ENCODE measurements at regions not wholly inside any gene's neighbourhood (a gene's known extent, or its start where the extent isn't known, plus 50 kb on each side); places are given as distances from the start of the nearest gene placed in this dataset.
"Not testable (repeated sequence)": the region's sequence is repeated elsewhere in the genome, so short reads cannot be mapped to it uniquely, and the experiment has no call there.

- no peak for DNase-seq
Observed at GRCh38 chr3:21237638-21238037, 513.4 kb downstream of the ZNF385D start.

- no peak for DNase-seq
Observed at GRCh38 chr3:21235491-21235890, 515.5 kb downstream of the ZNF385D start.

- DNase-seq: no peak
Observed at GRCh38 chr3:21234933-21235332, 516.1 kb downstream of the ZNF385D start.

GRCh38 chr3:21229426-21230135 is 521.4 kb downstream of the ZNF385D start:
- no peak for DNase-seq

- DNase-seq: no peak
Observed at GRCh38 chr3:21226086-21226485, 524.9 kb downstream of the ZNF385D start.

GRCh38 chr3:21220944-21221343 is 530.1 kb downstream of the ZNF385D start:
- DNase-seq: no peak

GRCh38 chr3:21216598-21216997 is 534.4 kb downstream of the ZNF385D start:
- DNase-seq: no peak

- DNase-seq: not testable (repeated sequence)
Observed at GRCh38 chr3:21204122-21204521, 546.9 kb downstream of the ZNF385D start.

GRCh38 chr3:21195203-21195602 is 555.8 kb downstream of the ZNF385D start:
- no peak for DNase-seq

GRCh38 chr3:21194036-21194435 is 557.0 kb downstream of the ZNF385D start:
- not testable (repeated sequence) for DNase-seq

- no peak for DNase-seq
Observed at GRCh38 chr3:21188459-21188858, 562.6 kb downstream of the ZNF385D start.

GRCh38 chr3:21185816-21186314 is 565.1 kb downstream of the ZNF385D start:
- no peak for DNase-seq

- DNase-seq: no peak
Observed at GRCh38 chr3:21174461-21174860, 576.5 kb downstream of the ZNF385D start.

GRCh38 chr3:21170964-21171363 is 580.0 kb downstream of the ZNF385D start:
- DNase-seq: no peak

GRCh38 chr3:21169948-21170347 is 581.1 kb downstream of the ZNF385D start:
- DNase-seq: no peak

- DNase-seq: no peak
Observed at GRCh38 chr3:21168471-21168870, 582.5 kb downstream of the ZNF385D start.

- no peak for DNase-seq
Observed at GRCh38 chr3:21163956-21164355, 587.1 kb downstream of the ZNF385D start.

- no peak for DNase-seq
Observed at GRCh38 chr3:21159543-21159906, 591.5 kb downstream of the ZNF385D start.

GRCh38 chr3:21158861-21159542 is 592.0 kb downstream of the ZNF385D start:
- no peak for DNase-seq

GRCh38 chr3:21154911-21155310 is 596.1 kb downstream of the ZNF385D start:
- DNase-seq: no peak

GRCh38 chr3:21152555-21152954 is 598.5 kb downstream of the ZNF385D start:
- no peak for DNase-seq

GRCh38 chr3:21142949-21143348 is 608.1 kb downstream of the ZNF385D start:
- DNase-seq: no peak

- DNase-seq: no peak
Observed at GRCh38 chr3:21142031-21142430, 609.0 kb downstream of the ZNF385D start.

- DNase-seq: no peak
Observed at GRCh38 chr3:21140785-21141184, 610.2 kb downstream of the ZNF385D start.

- no peak for DNase-seq
Observed at GRCh38 chr3:21138085-21138484, 612.9 kb downstream of the ZNF385D start.

Measured in NCI-H748 treated with DMSO at 0.1 percent for 48 hours (cell line).